ENCODE measurements at regions not wholly inside any gene's neighbourhood (a gene's known extent, or its start where the extent isn't known, plus 50 kb on each side); places are given as distances from the start of the nearest gene placed in this dataset.

DNA sequence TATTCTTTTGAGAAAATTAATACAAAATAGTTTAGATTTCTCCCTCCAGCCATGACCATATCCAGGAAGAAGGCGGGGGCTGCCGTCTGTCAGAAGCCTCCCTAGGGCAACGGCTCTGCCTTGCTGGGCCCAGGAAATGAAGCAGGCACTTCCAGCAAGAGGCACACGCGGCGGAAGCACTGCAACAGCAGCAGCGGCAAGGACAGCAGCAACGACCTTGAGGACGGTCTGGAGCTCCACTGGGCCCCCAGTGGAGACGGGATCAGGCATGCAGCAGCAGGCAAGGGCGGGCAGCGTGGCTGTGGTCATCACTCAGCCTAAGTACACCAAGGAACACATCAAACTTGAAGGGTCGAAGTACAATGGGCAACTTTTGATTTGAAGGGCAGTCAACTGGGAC, 61.3 kb upstream of the EPHA6 start:
- no peaks in the 10 kb centered on the region for H3K27me3 ChIP-seq (ENCODE audit: control insufficient read depth, insufficient read depth, low read length)
- no peaks in the 10 kb centered on the region for H3K36me3 ChIP-seq (replicated peaks; ENCODE audit: control insufficient read depth, insufficient read depth, low read length)
- H3K4me3 ChIP-seq (ENCODE audit: insufficient read depth, low read depth, low read length): no peak overlapping the region
- DNase-seq: no peak

DNA sequence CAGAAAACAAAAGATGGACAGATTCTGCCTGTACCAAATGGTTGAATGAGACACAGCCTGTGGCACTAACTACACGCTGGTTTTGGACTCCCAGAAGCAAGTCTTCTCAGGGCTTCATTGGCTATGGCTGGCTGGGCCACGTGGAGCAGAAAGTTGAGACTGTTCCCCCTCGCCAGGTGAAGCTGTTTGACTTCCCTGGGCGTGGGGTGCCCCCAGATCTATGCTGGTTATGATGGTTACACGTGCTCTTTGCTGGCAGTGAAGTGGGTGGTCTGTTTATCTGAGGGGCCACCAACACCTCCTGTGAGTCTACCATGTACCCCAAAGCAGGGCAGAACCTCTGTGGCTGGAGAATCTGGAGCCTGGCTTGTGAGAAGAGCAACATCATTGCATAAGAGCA, 60.3 kb upstream of the EPHA6 start:
- no peaks in the 10 kb centered on the region for H3K27me3 ChIP-seq (ENCODE audit: control insufficient read depth, insufficient read depth, low read length)
- no peak for DNase-seq
- no peak overlapping the region for H3K4me3 ChIP-seq (ENCODE audit: insufficient read depth, low read depth, low read length)
- H3K36me3 ChIP-seq (replicated peaks; ENCODE audit: control insufficient read depth, insufficient read depth, low read length): no peaks in the 10 kb centered on the region

DNA sequence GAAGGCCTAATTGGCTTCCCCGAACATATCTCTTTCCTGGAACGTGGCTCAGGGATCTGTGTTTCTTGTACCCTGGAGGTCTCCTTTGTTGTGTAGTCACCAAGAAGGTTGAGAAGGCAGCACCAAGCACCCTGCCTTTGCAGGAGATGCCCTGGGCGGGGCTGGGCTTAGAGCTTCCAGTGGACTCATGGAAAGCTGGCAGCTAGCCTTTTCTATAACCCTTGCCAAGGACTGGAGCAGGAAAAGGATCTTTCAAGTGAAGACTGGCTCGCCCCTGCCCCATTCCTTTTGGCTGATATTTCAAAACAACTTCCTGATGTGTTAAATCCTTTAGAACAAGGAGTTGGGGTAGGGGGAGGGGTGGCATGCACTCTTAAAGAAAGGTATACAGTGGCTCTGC, 58.9 kb upstream of the EPHA6 start:
- Histone ChIP-seq H3K27me3 (ENCODE audit: control insufficient read depth, insufficient read depth, low read length) (no peaks in the 10 kb centered on the region), H3K36me3 (replicated peaks; ENCODE audit: control insufficient read depth, insufficient read depth, low read length) (no peaks in the 10 kb centered on the region), H3K4me3 (ENCODE audit: insufficient read depth, low read depth, low read length) (no peak overlapping the region)
- no peak for DNase-seq

DNA sequence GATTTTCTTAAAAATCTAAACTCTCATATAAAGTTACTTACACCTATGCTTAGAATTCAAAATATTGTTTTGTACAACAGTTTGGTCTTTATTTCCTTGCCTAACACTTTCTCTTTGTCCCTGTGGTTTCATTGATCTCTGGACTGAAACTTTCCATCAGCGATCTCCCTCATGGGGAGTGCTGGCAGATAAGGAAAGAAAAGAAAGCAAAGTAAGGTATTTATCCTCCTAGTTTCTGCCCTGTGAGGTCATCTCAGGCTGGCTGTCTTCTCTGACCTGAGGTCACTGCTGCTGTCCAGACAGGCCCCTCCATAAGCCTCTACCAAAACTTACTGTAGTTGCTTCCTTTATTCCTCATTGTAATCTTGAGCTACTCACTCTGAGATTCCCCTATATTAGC, 57.9 kb upstream of the EPHA6 start:
- no peak overlapping the region for H3K4me3 ChIP-seq (ENCODE audit: insufficient read depth, low read depth, low read length)
- no peaks in the 10 kb centered on the region for H3K27me3 ChIP-seq (ENCODE audit: control insufficient read depth, insufficient read depth, low read length)
- H3K36me3 ChIP-seq (replicated peaks; ENCODE audit: control insufficient read depth, insufficient read depth, low read length): no peaks in the 10 kb centered on the region
- no peak for DNase-seq

DNA sequence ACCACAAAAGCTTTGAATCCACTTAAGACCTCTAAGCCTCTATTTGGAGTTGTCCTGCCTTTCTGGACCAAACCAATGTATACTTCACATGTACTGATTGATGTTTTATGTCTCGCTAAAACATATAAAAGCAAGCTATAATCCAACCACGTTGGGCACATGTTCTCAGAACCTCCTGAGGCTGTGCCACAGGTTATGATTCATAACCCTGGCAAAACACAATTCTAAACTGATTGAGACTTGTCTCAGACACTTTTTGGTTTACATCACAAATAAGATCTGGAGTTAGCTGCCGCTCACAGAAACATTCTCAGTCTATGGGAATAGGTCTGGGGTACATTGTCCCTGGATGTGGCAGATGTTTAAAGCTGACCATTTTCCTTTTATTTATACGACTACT, 53.4 kb upstream of the EPHA6 start:
- no peaks in the 10 kb centered on the region for H3K36me3 ChIP-seq (replicated peaks; ENCODE audit: control insufficient read depth, insufficient read depth, low read length)
- no peaks in the 10 kb centered on the region for H3K27me3 ChIP-seq (ENCODE audit: control insufficient read depth, insufficient read depth, low read length)
- no peak overlapping the region for H3K4me3 ChIP-seq (ENCODE audit: insufficient read depth, low read depth, low read length)
- no peak for DNase-seq
